Lower leg skin (tissue), 3 donors: ENCODE measurements at regions not wholly inside any gene's neighbourhood (a gene's known extent, or its start where the extent isn't known, plus 50 kb on each side); places are given as distances from the start of the nearest gene placed in this dataset.

Experiments used
- POLR2A ChIP-seq, 2 donors: fragments of 450-650 bp; IDR thresholded peaks; one replicate each; pipeline ENCODE4 v1.6.1; 2016 to 2017; ENCODE audit warnings: antibody characterized with exemption in 2 of 2, mild to moderate bottlenecking in 1 of 2, moderate library complexity in 1 of 2
- TF ChIP-seq, protein P1 (sequence below), 3 donors: fragments of 450-650 bp; IDR thresholded peaks; one replicate each; pipeline ENCODE4 v1.5.1; 2016; ENCODE audit warnings: antibody characterized with exemption in 3 of 3, mild to moderate bottlenecking in 3 of 3, moderate library complexity in 2 of 3

DNA sequence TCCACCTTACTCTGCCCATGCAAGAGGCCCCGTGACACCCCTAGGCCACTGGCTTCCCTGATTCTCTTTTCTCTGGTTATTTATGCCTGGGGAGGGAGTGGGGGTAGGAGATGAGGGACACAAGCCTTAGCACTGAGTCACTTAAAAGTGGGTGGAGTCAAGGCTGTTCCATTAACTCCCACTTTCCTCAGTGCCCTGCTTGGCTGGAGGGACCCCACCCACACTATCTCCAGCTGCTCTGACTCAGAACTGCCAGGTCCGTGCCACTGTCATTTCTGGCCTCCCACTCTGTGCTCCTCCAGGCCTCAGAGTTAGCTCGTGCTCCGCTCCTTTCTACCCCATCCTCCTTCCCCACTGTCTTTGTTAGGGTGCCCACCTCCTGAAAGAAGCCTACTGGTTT lies 113.4 kb upstream of the UQCRFS1 start:
- TF ChIP-seq, protein P1, sequence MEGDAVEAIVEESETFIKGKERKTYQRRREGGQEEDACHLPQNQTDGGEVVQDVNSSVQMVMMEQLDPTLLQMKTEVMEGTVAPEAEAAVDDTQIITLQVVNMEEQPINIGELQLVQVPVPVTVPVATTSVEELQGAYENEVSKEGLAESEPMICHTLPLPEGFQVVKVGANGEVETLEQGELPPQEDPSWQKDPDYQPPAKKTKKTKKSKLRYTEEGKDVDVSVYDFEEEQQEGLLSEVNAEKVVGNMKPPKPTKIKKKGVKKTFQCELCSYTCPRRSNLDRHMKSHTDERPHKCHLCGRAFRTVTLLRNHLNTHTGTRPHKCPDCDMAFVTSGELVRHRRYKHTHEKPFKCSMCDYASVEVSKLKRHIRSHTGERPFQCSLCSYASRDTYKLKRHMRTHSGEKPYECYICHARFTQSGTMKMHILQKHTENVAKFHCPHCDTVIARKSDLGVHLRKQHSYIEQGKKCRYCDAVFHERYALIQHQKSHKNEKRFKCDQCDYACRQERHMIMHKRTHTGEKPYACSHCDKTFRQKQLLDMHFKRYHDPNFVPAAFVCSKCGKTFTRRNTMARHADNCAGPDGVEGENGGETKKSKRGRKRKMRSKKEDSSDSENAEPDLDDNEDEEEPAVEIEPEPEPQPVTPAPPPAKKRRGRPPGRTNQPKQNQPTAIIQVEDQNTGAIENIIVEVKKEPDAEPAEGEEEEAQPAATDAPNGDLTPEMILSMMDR (IDR thresholded peaks at IDR 0.05): no peak
- TF ChIP-seq POLR2A (IDR thresholded peaks at IDR 0.05): no peak
